SW480 (cell line): ENCODE measurements at regions not wholly inside any gene's neighbourhood (a gene's known extent, or its start where the extent isn't known, plus 50 kb on each side); places are given as distances from the start of the nearest gene placed in this dataset.
"Not testable (repeated sequence)": the region's sequence is repeated elsewhere in the genome, so short reads cannot be mapped to it uniquely, and the experiment has no call there.

Experiments used
- DNase-seq: peaks from one replicate; pipeline ENCODE4 v3.0.0-alpha.2; 2016; ENCODE audit warnings: low spot score

- no peak for DNase-seq
Observed at GRCh38 chr1:47491341-47491753, 53.5 kb downstream of the FOXD2 start.

GRCh38 chr1:47495176-47495713 is 57.4 kb downstream of the FOXD2 start:
- no peak for DNase-seq

GRCh38 chr1:47498551-47498950 is 60.7 kb downstream of the FOXD2 start:
- DNase-seq: no peak

- DNase-seq: no peak
Observed at GRCh38 chr1:47501069-47501468, 63.2 kb downstream of the FOXD2 start.

- no peak for DNase-seq
Observed at GRCh38 chr1:47502746-47503370, 65.0 kb downstream of the FOXD2 start.

- DNase-seq: not testable (repeated sequence)
Observed at GRCh38 chr1:47504840-47505239, 67.0 kb downstream of the FOXD2 start.

GRCh38 chr1:47505267-47505666 is 67.4 kb downstream of the FOXD2 start:
- DNase-seq: no peak

GRCh38 chr1:47506053-47506452 is 68.2 kb downstream of the FOXD2 start:
- DNase-seq: no peak

GRCh38 chr1:47507144-47507543 is 69.3 kb downstream of the FOXD2 start:
- DNase-seq: no peak

- DNase-seq: peak; percentile 29
Observed at GRCh38 chr1:47507881-47508701, 70.2 kb downstream of the FOXD2 start.

- DNase-seq: no peak
Observed at GRCh38 chr1:47508702-47509431, 71.0 kb downstream of the FOXD2 start.

- DNase-seq: no peak
Observed at GRCh38 chr1:47510282-47510811, 72.5 kb downstream of the FOXD2 start.

GRCh38 chr1:47511825-47512224 is 74.0 kb downstream of the FOXD2 start:
- no peak for DNase-seq

GRCh38 chr1:47513393-47513792 is 75.5 kb downstream of the FOXD2 start:
- no peak for DNase-seq

GRCh38 chr1:47514229-47514628 is 76.4 kb downstream of the FOXD2 start:
- no peak for DNase-seq

GRCh38 chr1:47515164-47515789 is 77.4 kb downstream of the FOXD2 start:
- DNase-seq: no peak

GRCh38 chr1:47517946-47518345 is 80.1 kb downstream of the FOXD2 start:
- DNase-seq: no peak

- no peak for DNase-seq
Observed at GRCh38 chr1:47519491-47519890, 81.6 kb downstream of the FOXD2 start.

- DNase-seq: no peak
Observed at GRCh38 chr1:47519971-47520370, 82.1 kb downstream of the FOXD2 start.

- no peak for DNase-seq
Observed at GRCh38 chr1:47521034-47521881, 83.4 kb downstream of the FOXD2 start.
